Activated naive CD8-positive, alpha-beta T cell treated with anti-CD3 and anti-CD28 coated beads, Interleukin-2, amount 50 U/mL, for 16 hours (primary cell): ENCODE measurements at regions not wholly inside any gene's neighbourhood (a gene's known extent, or its start where the extent isn't known, plus 50 kb on each side); places are given as distances from the start of the nearest gene placed in this dataset.
"Not testable (repeated sequence)": the region's sequence is repeated elsewhere in the genome, so short reads cannot be mapped to it uniquely, and the experiment has no call there.

ENCODE experiments used
- DNase-seq: peaks from one replicate; pipeline ENCODE4 v3.0.0-alpha.2; 2020; ENCODE audit warnings: low read depth, low spot score

GRCh38 chr21:27034796-27035195 is 67.9 kb upstream of the ADAMTS5 start:
- DNase-seq, result no peak

- no peak for DNase-seq
Observed at GRCh38 chr21:27033471-27033870, 66.6 kb upstream of the ADAMTS5 start.

- no peak for DNase-seq
Observed at GRCh38 chr21:27026501-27026900, 59.6 kb upstream of the ADAMTS5 start.

GRCh38 chr21:27025708-27026107 is 58.8 kb upstream of the ADAMTS5 start:
- DNase-seq, result not testable (repeated sequence)

- DNase-seq, result no peak
Observed at GRCh38 chr21:27024971-27025370, 58.1 kb upstream of the ADAMTS5 start.

- DNase-seq, result no peak
Observed at GRCh38 chr21:27024301-27024700, 57.4 kb upstream of the ADAMTS5 start.

- no peak for DNase-seq
Observed at GRCh38 chr21:27023186-27023585, 56.3 kb upstream of the ADAMTS5 start.

- no peak for DNase-seq
Observed at GRCh38 chr21:27021801-27022200, 54.9 kb upstream of the ADAMTS5 start.

GRCh38 chr21:27021046-27021445 is 54.2 kb upstream of the ADAMTS5 start:
- no peak for DNase-seq

GRCh38 chr21:27017246-27017645 is 50.4 kb upstream of the ADAMTS5 start:
- DNase-seq, result no peak
